ENCODE measurements at regions not wholly inside any gene's neighbourhood (a gene's known extent, or its start where the extent isn't known, plus 50 kb on each side); places are given as distances from the start of the nearest gene placed in this dataset.

DNA sequence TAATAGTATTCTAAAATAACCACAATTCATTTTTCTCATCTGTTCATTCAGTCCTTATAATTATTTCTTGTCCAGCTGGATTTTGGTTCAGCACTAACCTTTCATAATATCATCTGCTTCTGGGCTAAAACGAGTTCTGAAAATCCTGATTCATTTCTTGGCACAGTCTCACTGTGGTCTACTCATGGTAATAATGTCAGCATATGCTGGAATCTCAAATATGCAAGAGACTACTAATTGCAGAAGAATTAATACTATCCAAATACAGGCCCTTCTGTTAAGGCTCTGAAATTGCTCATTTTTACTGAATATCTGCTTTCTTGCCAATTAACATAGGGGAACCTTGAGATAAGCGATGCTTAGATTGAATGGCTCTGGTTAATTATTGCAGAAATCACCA, 597.1 kb downstream of the RPL10L start:
- TF ChIP-seq, protein P1, sequence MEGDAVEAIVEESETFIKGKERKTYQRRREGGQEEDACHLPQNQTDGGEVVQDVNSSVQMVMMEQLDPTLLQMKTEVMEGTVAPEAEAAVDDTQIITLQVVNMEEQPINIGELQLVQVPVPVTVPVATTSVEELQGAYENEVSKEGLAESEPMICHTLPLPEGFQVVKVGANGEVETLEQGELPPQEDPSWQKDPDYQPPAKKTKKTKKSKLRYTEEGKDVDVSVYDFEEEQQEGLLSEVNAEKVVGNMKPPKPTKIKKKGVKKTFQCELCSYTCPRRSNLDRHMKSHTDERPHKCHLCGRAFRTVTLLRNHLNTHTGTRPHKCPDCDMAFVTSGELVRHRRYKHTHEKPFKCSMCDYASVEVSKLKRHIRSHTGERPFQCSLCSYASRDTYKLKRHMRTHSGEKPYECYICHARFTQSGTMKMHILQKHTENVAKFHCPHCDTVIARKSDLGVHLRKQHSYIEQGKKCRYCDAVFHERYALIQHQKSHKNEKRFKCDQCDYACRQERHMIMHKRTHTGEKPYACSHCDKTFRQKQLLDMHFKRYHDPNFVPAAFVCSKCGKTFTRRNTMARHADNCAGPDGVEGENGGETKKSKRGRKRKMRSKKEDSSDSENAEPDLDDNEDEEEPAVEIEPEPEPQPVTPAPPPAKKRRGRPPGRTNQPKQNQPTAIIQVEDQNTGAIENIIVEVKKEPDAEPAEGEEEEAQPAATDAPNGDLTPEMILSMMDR (IDR thresholded peaks at IDR 0.05) = no peak
- TF ChIP-seq SMC3 (IDR thresholded peaks at IDR 0.05; ENCODE audit: low read depth, low read length) = no peak
